Islet of Langerhans (tissue), 1 donor: ENCODE measurements at regions not wholly inside any gene's neighbourhood (a gene's known extent, or its start where the extent isn't known, plus 50 kb on each side); places are given as distances from the start of the nearest gene placed in this dataset.
"Not testable (repeated sequence)": the region's sequence is repeated elsewhere in the genome, so short reads cannot be mapped to it uniquely, and the experiment has no call there.

ENCODE experiments used
- FAIRE-seq: peaks from one replicate; lab custom pipeline; 2011; peaks lifted over from hg19 to GRCh38; lab: Jason Lieb, UNC

- FAIRE-seq: no peak
These were observed 131.9 kb upstream of the SPATS2L start for GRCh38 chr2:200174433-200175216.

GRCh38 chr2:200177971-200178911 is 128.3 kb upstream of the SPATS2L start:
- no peak for FAIRE-seq

DNA sequence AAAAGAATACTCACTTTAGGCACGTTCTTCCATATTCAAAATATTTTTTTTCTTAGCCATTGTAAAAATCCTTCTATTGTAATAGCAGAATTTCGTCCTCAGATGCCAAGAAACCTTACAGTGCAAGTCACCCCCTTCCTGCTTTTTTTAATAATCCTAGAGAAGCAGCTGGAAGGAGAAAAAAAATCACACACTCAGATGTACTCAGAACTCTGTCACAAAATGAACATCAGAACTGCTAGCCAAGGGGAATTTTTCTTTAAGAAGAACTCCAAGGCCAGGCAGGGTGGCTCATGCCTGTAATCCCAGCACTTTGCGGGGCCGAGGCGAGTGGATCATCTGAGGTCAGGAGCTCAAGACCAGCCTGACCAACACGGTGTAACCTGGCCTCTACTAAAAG is 127.3 kb upstream of the SPATS2L start:
- no peak for FAIRE-seq

DNA sequence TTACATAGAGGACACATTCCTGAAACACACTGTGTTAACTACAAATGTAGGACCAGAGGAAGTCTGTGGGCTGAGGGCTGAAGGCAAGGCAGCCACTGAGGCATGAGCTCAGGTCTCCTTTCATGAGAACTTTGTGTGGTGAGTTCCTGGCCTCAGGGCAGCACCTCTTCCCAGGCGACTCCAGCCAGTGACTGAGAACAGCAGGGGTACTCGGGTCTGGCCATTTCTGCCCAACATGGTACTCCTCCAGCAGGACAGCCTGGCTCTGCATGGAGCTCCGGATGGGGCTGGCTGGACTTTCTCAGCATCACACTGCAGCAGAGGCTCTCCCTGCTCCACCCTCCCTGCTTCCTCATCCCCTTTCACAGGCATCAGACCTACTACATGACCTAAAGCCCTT is 125.5 kb upstream of the SPATS2L start:
- FAIRE-seq: no peak

GRCh38 chr2:200181755-200182154 is 124.7 kb upstream of the SPATS2L start:
- FAIRE-seq: no peak

DNA sequence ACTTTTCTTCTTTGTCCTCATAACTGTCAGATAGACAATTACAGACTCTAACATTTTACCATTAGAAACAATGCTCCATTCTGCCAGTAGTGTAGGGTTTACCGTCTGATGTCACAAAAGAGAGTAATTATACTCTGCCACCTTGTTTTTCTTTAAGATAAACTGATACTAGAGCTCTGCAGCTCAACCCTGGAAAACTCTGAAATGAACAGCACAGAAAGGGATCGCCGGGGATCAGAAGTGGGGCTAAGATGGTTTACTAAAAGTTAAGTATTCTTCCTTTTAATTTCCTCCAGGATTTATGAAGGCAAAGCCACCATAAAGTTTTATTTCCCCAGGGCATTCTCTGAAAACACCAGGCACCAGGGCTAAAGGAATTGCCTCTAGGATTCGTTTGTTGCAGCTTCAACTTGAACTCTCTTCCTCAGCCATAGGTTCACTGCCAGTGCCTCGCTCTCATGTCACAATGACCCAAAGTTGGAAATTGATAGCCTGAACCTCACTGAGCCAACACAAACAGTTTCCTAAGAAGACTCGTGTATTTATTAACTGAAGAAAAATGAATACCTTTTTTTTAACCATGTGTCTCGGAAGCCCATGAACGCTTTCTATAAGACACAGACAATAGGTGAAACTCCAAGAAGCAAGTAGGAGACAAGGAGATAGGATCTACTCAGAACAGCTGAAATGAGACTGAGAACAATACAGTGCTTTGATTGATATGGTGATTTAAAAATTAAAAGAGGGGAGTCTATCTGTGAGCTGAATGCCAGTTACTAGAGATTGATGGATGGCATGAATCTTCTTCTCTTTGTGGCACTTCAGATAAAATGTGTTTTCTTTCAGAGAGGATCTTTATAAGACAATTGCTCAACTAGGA is 121.5 kb upstream of the SPATS2L start:
- no peak for FAIRE-seq

DNA sequence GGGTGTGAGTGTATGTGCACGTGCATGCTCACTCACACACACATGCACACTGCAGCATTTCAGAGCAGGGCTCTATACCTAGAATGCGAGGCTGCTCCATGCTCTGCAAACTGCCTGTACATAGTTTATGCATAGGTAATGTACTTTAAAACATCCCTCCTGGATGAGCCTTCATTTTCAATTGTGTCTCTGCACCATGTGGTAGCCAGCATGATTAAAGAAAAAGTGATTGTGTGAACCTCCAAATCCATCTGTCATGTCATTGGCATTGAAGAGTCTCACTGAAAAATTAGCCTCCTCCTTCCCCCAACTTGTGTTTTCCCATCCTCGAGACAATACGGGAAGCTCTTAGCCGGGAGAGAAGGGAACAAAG is 120.9 kb upstream of the SPATS2L start:
- no peak for FAIRE-seq

GRCh38 chr2:200186002-200186401 is 120.5 kb upstream of the SPATS2L start:
- no peak for FAIRE-seq

DNA sequence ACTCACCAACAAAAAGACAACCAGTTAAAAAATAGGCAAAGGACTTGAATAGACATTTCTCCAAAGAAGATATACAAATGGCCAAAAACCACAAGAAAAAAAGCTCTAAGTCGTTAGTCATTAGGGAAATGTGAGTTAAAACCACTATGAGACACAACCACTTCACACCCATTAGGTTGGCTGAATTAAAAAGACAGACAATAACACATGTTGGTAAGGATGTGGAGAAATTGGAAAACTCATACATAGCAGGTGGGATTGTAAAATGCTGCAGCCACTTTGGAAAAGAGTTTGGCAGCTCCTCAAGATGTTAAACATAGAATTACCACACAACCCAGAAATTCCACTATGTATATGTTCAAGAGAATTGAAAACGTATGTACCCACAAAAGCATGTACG is 117.6 kb upstream of the SPATS2L start:
- FAIRE-seq: no peak

DNA sequence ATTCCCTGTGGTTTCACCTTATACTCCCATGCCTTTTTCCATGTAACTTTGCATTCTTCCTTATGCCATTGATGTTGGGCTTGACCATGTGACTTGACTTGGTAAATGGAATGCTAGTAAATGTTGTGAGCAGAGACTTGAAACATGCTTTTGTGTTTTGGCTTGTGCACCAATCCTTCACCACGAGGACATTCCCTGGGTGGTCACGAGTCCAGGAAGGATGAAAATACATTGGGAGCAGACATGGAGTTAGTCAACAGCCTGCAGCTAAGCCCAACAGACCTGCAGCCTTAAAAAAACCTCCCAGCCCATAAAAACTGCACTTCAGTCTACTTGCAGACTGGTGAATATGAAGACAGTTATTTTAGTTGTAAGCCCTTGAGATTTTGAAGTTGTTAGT is 116.5 kb upstream of the SPATS2L start:
- no peak for FAIRE-seq

GRCh38 chr2:200193331-200193730 is 113.2 kb upstream of the SPATS2L start:
- no peak for FAIRE-seq

DNA sequence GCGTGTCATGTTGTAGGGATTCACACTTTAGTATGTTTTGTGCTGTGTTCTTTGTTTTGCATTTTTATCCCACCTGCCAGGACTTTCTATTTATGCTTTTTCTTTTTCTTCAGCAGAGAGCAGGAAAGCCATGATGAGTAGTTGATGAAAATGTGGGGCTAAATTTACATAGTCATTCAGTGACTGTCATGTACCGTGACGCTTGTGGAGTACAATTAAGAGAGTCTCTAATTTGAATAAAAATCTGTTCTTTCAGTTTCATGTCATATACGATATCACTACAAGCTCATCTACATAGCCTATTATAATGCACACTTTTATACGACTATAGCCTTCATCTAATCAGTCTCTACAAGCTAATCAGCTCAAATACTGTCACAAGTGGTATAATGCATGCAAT is 112.7 kb upstream of the SPATS2L start:
- FAIRE-seq: no peak

DNA sequence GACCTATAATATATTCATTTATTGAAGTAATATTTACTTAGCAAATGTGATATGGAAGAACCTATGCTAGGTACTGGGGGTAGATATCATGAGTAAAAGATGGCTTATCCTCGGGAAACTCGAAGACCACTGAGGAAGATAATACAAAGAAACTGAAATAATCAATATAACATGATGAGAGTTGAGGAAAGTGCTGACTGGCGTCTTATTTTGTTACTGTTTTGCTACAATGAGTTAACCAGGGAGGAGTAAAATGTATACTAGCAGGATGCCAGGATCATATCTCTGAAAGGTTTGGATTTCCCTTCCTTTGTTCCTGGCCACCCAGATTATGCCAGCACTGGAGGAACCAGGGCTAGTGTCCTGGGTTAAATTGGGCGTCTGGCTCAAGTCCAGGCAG is 111.7 kb upstream of the SPATS2L start:
- no peak for FAIRE-seq

DNA sequence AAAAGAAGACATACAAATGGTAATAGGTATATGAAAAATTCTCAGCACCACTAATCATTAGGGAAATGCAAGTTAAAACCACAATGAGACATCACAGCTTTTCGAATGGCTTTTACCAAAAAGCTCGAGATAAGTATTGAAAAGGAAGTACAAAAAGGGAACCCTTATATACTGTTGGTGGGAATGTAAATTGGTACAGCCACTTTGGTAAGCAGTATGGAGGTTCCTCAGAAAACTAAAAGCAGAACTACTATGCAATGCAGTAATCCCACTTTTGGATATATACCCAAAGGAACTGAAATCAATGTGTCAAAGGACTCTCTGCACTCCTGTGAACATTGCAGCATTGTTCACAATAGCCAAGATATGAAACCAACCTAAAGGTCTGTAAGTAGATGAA is 107.5 kb upstream of the SPATS2L start:
- no peak for FAIRE-seq

- no peak for FAIRE-seq
These were observed 106.8 kb upstream of the SPATS2L start for GRCh38 chr2:200199576-200200263.

GRCh38 chr2:200201839-200202238 is 104.7 kb upstream of the SPATS2L start:
- FAIRE-seq: not testable (repeated sequence)

DNA sequence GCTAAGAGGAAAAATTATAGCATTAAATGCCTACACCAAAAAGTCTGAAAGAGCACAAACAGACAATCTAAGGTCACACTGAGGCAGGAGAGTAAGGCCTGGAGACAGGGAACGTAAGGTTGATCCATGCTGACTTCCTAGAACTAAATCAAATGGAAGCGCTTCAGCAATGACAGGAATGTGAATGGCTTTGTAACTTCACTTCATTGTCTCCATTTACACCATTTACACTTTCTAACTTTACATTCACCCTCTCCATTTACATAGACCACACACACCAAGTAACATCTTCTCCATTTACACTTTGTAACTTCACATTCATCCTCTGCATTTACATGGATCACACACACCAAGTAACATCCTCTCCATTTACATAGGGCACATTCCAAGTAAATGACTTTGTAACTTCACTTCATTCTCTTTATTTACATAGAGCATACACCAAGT is 103.1 kb upstream of the SPATS2L start:
- FAIRE-seq: no peak

GRCh38 chr2:200208041-200208440 is 98.5 kb upstream of the SPATS2L start:
- no peak for FAIRE-seq

DNA sequence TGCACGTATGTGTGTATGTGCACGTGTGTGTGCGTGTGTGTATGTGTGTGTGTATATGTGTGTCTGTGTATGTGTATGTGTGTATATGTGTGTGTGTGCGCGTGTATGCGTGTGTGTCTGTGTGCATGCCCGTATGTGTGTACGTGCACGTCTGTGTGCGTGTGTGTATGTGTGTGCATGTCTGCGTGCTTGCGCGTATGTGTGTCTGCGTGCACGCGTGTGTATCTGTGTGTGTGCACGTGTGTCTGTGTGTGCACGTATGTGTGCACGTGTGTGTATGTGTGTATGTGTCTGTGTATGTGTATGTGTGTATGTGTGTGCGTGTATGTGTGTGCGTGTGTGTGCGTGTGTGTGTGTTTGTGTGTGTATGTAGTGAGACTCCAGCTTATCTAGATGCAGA is 97.5 kb upstream of the SPATS2L start:
- no peak for FAIRE-seq

DNA sequence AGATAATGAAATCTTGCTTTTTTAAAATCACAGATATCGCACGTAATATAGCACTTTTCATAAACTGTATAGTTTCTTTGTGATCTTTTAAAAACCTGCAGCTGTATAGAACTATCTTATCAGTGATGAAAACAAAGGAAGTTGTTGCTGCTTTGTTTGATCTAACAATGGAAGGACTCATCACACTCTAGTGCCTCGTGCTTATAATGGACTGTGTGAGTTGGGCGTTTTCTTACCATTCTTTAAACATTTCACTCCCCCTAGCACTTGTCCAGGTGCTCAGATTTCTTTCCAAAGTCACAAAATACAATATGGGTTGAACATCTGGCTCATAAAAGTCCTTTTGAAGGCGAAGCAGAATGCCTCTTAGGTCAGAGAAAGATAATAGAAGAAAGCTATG is 94.8 kb upstream of the SPATS2L start:
- no peak for FAIRE-seq

GRCh38 chr2:200212862-200213425 is 93.5 kb upstream of the SPATS2L start:
- no peak for FAIRE-seq
